GM23338 (cell line): ENCODE measurements at regions not wholly inside any gene's neighbourhood (a gene's known extent, or its start where the extent isn't known, plus 50 kb on each side); places are given as distances from the start of the nearest gene placed in this dataset.

Experiments used
- ATAC-seq: fragments of 200-7000 bp; cut with Tn5 transposase; 3 replicates; pipeline ENCODE4 v1.9.1; 2020
- DNase-seq: peaks from one replicate; pipeline ENCODE4 v3.0.0-alpha.2; 2015; ENCODE audit warnings: low spot score
- H2AFZ ChIP-seq: fragments of 200-600 bp; sonication (generic); 2 replicates; pipeline ENCODE4 v1.8.0; 2016; ENCODE audit warnings: antibody characterized with exemption, mild to moderate bottlenecking, moderate library complexity
- H3F3A ChIP-seq: fragments of 200-600 bp; sonication (generic); replicated peaks from 2 replicates; pipeline ENCODE4 v1.8.0; 2017; ENCODE audit warnings: antibody characterized with exemption, mixed run types, low read depth
- H3K27ac ChIP-seq: fragments of 200-600 bp; sonication (generic); 2 replicates; pipeline ENCODE4 v1.6.1; 2016; ENCODE audit warnings: low read depth
- H3K27me3 ChIP-seq: fragments of 200-600 bp; sonication (generic); 2 replicates; pipeline ENCODE4 v1.8.0; 2016; ENCODE audit warnings: mild to moderate bottlenecking, mixed run types, moderate library complexity; ENCODE audit not compliant: insufficient read depth
- H3K36me3 ChIP-seq: fragments of 200-600 bp; sonication (generic); 2 replicates; pipeline ENCODE4 v1.8.0; 2016; ENCODE audit warnings: mild to moderate bottlenecking; ENCODE audit not compliant: insufficient read depth
- H3K4me1 ChIP-seq: fragments of 200-600 bp; sonication (generic); 2 replicates; pipeline ENCODE4 v1.8.0; 2016; ENCODE audit warnings: mild to moderate bottlenecking, moderate library complexity; ENCODE audit not compliant: insufficient read depth
- H3K4me2 ChIP-seq: fragments of 200-600 bp; sonication (generic); 2 replicates; pipeline ENCODE4 v1.7.1; 2017; ENCODE audit warnings: mixed run types
- H3K4me3 ChIP-seq: fragments of 200-600 bp; sonication (generic); 2 replicates; pipeline ENCODE4 v1.6.1; 2016; ENCODE audit warnings: mixed run types
- H3K79me2 ChIP-seq: fragments of 200-600 bp; sonication (generic); replicated peaks from 2 replicates; pipeline ENCODE4 v1.8.0; 2017; ENCODE audit warnings: mild to moderate bottlenecking; ENCODE audit not compliant: insufficient read depth
- H3K9me2 ChIP-seq: fragments of 200-600 bp; sonication (generic); 2 replicates; pipeline ENCODE4 v1.8.0; 2017; ENCODE audit not compliant: insufficient read depth
- H4K20me1 ChIP-seq: fragments of 200-600 bp; sonication (generic); replicated peaks from 2 replicates; pipeline ENCODE4 v1.8.0; 2017; ENCODE audit warnings: mild to moderate bottlenecking; ENCODE audit not compliant: insufficient read depth
- H3K27ac Mint-ChIP-seq: 2 replicates; pipeline ENCODE4 v1.8.0; 2020; ENCODE audit warnings: inconsistent platforms, mild to moderate bottlenecking, moderate library complexity, mixed read lengths
- H3K27me3 Mint-ChIP-seq: 3 replicates; pipeline ENCODE4 v1.8.0; 2022; ENCODE audit warnings: low read depth, mild to moderate bottlenecking, moderate library complexity, mixed read lengths, inconsistent platforms; ENCODE audit not compliant: insufficient read depth, poor library complexity
- H3K36me3 Mint-ChIP-seq: 3 replicates; pipeline ENCODE4 v1.8.0; 2021; ENCODE audit warnings: low read depth, mild to moderate bottlenecking, inconsistent platforms, moderate library complexity, mixed read lengths
- H3K4me1 Mint-ChIP-seq: 3 replicates; pipeline ENCODE4 v1.8.0; 2020; ENCODE audit warnings: mild to moderate bottlenecking, inconsistent platforms, mixed read lengths
- H3K4me3 Mint-ChIP-seq: 3 replicates; pipeline ENCODE4 v1.8.0; 2021; ENCODE audit warnings: moderate library complexity, mild to moderate bottlenecking, inconsistent platforms, mixed read lengths
- H3K9me3 Mint-ChIP-seq: 3 replicates; pipeline ENCODE4 v1.8.0; 2020; ENCODE audit warnings: moderate library complexity, mild to moderate bottlenecking, inconsistent platforms, mixed read lengths
- CREB1 ChIP-seq: fragments of 250-450 bp; sonication (Bioruptor Pico); IDR thresholded peaks from 2 replicates; pipeline ENCODE4 v1.5.0; 2020; ENCODE audit warnings: low read depth, mild to moderate bottlenecking, moderate library complexity
- EZH2 ChIP-seq: fragments of 200-600 bp; sonication (generic); IDR thresholded peaks from one replicate; pipeline ENCODE4 v1.8.0; 2017; ENCODE audit warnings: antibody characterized with exemption, mild to moderate bottlenecking, low read depth; ENCODE audit not compliant: unreplicated experiment
- EZH2phosphoT487 ChIP-seq: fragments of 200-600 bp; sonication (generic); IDR thresholded peaks from one replicate; pipeline ENCODE4 v1.8.1; 2018; ENCODE audit warnings: antibody characterized with exemption; ENCODE audit not compliant: unreplicated experiment
- JUNB ChIP-seq: IDR thresholded peaks from one replicate; pipeline ENCODE4 v1.6.1; 2016; ENCODE audit warnings: antibody characterized with exemption; ENCODE audit not compliant: unreplicated experiment
- POLR2AphosphoS5 ChIP-seq: IDR thresholded peaks from 2 replicates; pipeline ENCODE4 v1.6.1; 2016; ENCODE audit warnings: antibody characterized with exemption, low read depth
- STAT1 ChIP-seq: IDR thresholded peaks from one replicate; pipeline ENCODE4 v1.6.1; 2016; ENCODE audit warnings: antibody characterized with exemption; ENCODE audit not compliant: unreplicated experiment
- ZNF331 ChIP-seq: fragments of 250-450 bp; sonication (Bioruptor Pico); IDR thresholded peaks from 2 replicates; pipeline ENCODE4 v1.5.0; 2020; ENCODE audit warnings: low read depth, mild to moderate bottlenecking, moderate library complexity
- TF ChIP-seq, protein P1 (sequence below): fragments of 250-450 bp; sonication (Bioruptor Pico); IDR thresholded peaks from 2 replicates; pipeline ENCODE4 v1.5.0; 2020; ENCODE audit warnings: mild to moderate bottlenecking, moderate library complexity
- TF ChIP-seq, protein P2 (sequence below): IDR thresholded peaks from 2 replicates; pipeline ENCODE4 v1.6.1; 2016; ENCODE audit warnings: antibody characterized with exemption
- TF ChIP-seq, protein P3 (sequence below), 2 experiments: fragments of 200-600 bp in 1 of 2; sonication (generic) in 1 of 2; conservative IDR thresholded peaks; 2 replicates each; pipeline versions ENCODE4 v1.5.1 to v1.6.1; 2016 to 2017; ENCODE audit warnings: antibody characterized with exemption in 2 of 2, low read depth in 2 of 2, mild to moderate bottlenecking in 2 of 2, moderate library complexity in 1 of 2

DNA sequence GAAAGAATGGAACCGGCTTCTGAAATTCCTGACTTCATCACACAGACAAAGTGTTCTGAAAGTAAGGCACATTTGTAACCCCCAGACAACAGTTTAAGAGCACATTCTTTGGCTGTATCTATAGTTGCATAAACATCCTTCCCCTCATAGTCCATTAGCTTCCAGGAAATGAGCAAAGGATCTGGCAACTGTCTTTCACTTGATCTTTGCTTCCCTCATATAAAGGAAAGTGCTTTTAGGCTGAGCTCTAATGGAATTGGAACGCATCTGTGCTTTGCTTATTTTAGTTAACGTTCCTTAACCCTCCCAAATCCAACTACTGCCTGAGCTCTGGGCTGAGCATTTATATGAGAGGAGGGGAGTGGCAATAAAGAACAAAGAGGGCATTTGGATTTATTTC, 76.9 kb upstream of the API5 start (continued):
- TF ChIP-seq, protein P1, sequence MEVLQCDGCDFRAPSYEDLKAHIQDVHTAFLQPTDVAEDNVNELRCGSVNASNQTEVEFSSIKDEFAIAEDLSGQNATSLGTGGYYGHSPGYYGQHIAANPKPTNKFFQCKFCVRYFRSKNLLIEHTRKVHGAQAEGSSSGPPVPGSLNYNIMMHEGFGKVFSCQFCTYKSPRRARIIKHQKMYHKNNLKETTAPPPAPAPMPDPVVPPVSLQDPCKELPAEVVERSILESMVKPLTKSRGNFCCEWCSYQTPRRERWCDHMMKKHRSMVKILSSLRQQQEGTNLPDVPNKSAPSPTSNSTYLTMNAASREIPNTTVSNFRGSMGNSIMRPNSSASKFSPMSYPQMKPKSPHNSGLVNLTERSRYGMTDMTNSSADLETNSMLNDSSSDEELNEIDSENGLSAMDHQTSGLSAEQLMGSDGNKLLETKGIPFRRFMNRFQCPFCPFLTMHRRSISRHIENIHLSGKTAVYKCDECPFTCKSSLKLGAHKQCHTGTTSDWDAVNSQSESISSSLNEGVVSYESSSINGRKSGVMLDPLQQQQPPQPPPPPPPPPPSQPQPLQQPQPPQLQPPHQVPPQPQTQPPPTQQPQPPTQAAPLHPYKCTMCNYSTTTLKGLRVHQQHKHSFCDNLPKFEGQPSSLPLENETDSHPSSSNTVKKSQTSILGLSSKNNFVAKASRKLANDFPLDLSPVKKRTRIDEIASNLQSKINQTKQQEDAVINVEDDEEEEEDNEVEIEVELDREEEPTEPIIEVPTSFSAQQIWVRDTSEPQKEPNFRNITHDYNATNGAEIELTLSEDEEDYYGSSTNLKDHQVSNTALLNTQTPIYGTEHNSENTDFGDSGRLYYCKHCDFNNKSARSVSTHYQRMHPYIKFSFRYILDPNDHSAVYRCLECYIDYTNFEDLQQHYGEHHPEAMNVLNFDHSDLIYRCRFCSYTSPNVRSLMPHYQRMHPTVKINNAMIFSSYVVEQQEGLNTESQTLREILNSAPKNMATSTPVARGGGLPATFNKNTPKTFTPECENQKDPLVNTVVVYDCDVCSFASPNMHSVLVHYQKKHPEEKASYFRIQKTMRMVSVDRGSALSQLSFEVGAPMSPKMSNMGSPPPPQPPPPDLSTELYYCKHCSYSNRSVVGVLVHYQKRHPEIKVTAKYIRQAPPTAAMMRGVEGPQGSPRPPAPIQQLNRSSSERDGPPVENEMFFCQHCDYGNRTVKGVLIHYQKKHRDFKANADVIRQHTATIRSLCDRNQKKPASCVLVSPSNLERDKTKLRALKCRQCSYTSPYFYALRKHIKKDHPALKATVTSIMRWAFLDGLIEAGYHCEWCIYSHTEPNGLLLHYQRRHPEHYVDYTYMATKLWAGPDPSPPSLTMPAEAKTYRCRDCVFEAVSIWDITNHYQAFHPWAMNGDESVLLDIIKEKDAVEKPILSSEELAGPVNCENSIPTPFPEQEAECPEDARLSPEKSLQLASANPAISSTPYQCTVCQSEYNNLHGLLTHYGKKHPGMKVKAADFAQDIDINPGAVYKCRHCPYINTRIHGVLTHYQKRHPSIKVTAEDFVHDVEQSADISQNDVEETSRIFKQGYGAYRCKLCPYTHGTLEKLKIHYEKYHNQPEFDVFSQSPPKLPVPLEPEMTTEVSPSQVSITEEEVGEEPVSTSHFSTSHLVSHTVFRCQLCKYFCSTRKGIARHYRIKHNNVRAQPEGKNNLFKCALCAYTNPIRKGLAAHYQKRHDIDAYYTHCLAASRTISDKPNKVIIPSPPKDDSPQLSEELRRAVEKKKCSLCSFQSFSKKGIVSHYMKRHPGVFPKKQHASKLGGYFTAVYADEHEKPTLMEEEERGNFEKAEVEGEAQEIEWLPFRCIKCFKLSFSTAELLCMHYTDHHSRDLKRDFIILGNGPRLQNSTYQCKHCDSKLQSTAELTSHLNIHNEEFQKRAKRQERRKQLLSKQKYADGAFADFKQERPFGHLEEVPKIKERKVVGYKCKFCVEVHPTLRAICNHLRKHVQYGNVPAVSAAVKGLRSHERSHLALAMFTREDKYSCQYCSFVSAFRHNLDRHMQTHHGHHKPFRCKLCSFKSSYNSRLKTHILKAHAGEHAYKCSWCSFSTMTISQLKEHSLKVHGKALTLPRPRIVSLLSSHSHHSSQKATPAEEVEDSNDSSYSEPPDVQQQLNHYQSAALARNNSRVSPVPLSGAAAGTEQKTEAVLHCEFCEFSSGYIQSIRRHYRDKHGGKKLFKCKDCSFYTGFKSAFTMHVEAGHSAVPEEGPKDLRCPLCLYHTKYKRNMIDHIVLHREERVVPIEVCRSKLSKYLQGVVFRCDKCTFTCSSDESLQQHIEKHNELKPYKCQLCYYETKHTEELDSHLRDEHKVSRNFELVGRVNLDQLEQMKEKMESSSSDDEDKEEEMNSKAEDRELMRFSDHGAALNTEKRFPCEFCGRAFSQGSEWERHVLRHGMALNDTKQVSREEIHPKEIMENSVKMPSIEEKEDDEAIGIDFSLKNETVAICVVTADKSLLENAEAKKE, result no peak
- TF ChIP-seq EZH2phosphoT487 (no peak), EZH2 (no peak), CREB1 (CRISPR knock-in tag) (no peak)

DNA sequence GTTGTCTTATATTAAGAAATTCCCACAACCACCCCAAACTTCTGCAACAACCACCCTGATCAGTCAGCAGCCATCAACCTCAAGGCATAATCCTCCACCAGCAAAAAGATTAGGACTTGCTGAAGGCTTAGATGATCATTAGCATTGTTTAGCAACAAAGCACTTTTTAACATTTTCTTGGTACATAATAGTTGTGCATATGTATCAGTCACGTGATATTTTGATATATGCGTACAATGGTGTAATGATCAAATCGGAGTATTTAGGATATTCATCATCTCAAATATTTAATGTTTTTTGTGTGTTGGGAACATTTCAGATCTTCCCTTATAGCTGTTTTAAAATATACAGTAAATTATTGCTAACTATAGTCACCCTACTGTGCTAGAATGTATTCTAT, 73.5 kb upstream of the API5 start:
- no peaks in the 10 kb centered on the region for H3F3A ChIP-seq
- ATAC-seq (no peak), DNase-seq (no peak)
- Mint-ChIP-seq H3K9me3 (peaks cover 83% of the 10 kb centered on the region), H3K27me3 (no peaks in the 10 kb centered on the region), H3K4me1 (no peaks in the 10 kb centered on the region), H3K27ac (no peak overlapping the region), H3K36me3 (peaks cover 5% of the 10 kb centered on the region; the same call in 2 of the 3 replicates), H3K4me3 (no peak overlapping the region)
- no peaks in the 10 kb centered on the region for H3K79me2 ChIP-seq
- no peaks in the 10 kb centered on the region for H3K27me3 ChIP-seq
- H3K27ac ChIP-seq, result no peak overlapping the region
- no peaks in the 10 kb centered on the region for H3K36me3 ChIP-seq
- H3K4me1 ChIP-seq, result no peaks in the 10 kb centered on the region
- H3K9me2 ChIP-seq, result no peaks in the 10 kb centered on the region
- H4K20me1 ChIP-seq, result no peaks in the 10 kb centered on the region
- no peak overlapping the region for H3K4me3 ChIP-seq
- no peak overlapping the region for H2AFZ ChIP-seq
- H3K4me2 ChIP-seq, result no peak overlapping the region
- TF ChIP-seq STAT1, result no peak
- no peak for TF ChIP-seq JUNB
- TF ChIP-seq, protein P2, sequence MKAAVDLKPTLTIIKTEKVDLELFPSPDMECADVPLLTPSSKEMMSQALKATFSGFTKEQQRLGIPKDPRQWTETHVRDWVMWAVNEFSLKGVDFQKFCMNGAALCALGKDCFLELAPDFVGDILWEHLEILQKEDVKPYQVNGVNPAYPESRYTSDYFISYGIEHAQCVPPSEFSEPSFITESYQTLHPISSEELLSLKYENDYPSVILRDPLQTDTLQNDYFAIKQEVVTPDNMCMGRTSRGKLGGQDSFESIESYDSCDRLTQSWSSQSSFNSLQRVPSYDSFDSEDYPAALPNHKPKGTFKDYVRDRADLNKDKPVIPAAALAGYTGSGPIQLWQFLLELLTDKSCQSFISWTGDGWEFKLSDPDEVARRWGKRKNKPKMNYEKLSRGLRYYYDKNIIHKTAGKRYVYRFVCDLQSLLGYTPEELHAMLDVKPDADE, result no peak
- TF ChIP-seq, protein P3, sequence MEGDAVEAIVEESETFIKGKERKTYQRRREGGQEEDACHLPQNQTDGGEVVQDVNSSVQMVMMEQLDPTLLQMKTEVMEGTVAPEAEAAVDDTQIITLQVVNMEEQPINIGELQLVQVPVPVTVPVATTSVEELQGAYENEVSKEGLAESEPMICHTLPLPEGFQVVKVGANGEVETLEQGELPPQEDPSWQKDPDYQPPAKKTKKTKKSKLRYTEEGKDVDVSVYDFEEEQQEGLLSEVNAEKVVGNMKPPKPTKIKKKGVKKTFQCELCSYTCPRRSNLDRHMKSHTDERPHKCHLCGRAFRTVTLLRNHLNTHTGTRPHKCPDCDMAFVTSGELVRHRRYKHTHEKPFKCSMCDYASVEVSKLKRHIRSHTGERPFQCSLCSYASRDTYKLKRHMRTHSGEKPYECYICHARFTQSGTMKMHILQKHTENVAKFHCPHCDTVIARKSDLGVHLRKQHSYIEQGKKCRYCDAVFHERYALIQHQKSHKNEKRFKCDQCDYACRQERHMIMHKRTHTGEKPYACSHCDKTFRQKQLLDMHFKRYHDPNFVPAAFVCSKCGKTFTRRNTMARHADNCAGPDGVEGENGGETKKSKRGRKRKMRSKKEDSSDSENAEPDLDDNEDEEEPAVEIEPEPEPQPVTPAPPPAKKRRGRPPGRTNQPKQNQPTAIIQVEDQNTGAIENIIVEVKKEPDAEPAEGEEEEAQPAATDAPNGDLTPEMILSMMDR (conservative IDR thresholded peaks at IDR 0.05; ENCODE audit: low read depth in 2 of 2), result no peak
- no peak for TF ChIP-seq EZH2
- TF ChIP-seq POLR2AphosphoS5, result no peak
- TF ChIP-seq ZNF331 (CRISPR knock-in tag), result no peak
